ENCODE measurements at regions not wholly inside any gene's neighbourhood (a gene's known extent, or its start where the extent isn't known, plus 50 kb on each side); places are given as distances from the start of the nearest gene placed in this dataset.

GRCh38 chrX:43540318-43540717 lies 115.8 kb upstream of the MAOA start:
- TF ChIP-seq, protein P1, sequence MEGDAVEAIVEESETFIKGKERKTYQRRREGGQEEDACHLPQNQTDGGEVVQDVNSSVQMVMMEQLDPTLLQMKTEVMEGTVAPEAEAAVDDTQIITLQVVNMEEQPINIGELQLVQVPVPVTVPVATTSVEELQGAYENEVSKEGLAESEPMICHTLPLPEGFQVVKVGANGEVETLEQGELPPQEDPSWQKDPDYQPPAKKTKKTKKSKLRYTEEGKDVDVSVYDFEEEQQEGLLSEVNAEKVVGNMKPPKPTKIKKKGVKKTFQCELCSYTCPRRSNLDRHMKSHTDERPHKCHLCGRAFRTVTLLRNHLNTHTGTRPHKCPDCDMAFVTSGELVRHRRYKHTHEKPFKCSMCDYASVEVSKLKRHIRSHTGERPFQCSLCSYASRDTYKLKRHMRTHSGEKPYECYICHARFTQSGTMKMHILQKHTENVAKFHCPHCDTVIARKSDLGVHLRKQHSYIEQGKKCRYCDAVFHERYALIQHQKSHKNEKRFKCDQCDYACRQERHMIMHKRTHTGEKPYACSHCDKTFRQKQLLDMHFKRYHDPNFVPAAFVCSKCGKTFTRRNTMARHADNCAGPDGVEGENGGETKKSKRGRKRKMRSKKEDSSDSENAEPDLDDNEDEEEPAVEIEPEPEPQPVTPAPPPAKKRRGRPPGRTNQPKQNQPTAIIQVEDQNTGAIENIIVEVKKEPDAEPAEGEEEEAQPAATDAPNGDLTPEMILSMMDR (IDR thresholded peaks at IDR 0.05; ENCODE audit: control extremely low read depth in 1 of 3, insufficient read depth in 1 of 3, low read depth in 1 of 3, low read length in 3 of 3) = no peak
- no peak for TF ChIP-seq JUN (IDR thresholded peaks at IDR 0.05; ENCODE audit: low read depth, low read length)
